ENCODE measurements at regions not wholly inside any gene's neighbourhood (a gene's known extent, or its start where the extent isn't known, plus 50 kb on each side); places are given as distances from the start of the nearest gene placed in this dataset.

GRCh38 chr15:101540480-101541239 lies 51.2 kb upstream of the PCSK6 start:
- no peaks in the 10 kb centered on the region for H3K27me3 ChIP-seq (ENCODE audit: insufficient read depth, low read length)
- H3K23ac ChIP-seq (ENCODE audit: insufficient read length, low read depth, low read length) = no peak overlapping the region
- H4K8ac ChIP-seq (replicated peaks; ENCODE audit: insufficient read length, low read depth, low read length) = no peak overlapping the region
- peaks cover 11% of the 10 kb centered on the region for H3K27me3 Mint-ChIP-seq (ENCODE audit: low read depth)
- no peak overlapping the region for H3K18ac ChIP-seq (ENCODE audit: insufficient read length, low read depth, low read length)
- H3K23me2 ChIP-seq (ENCODE audit: insufficient read length, low read depth, low read length, poor library complexity, severe bottlenecking) = no peaks in the 10 kb centered on the region
- H3K79me1 ChIP-seq (ENCODE audit: insufficient read depth, low read depth, low read length, poor library complexity, severe bottlenecking) = no peaks in the 10 kb centered on the region
- H3K4ac ChIP-seq (ENCODE audit: low read depth, low read length) = no peak overlapping the region
- DNase-seq = peak; percentile 22
- H3K4me1 Mint-ChIP-seq = no peaks in the 10 kb centered on the region
- no peaks in the 10 kb centered on the region for H4K20me1 ChIP-seq (ENCODE audit: control insufficient read depth, insufficient read depth, insufficient read length)
- TF ChIP-seq CTCF (conservative IDR thresholded peaks at IDR 0.05) = no peak
- no peak overlapping the region for H3K4me3 Mint-ChIP-seq
- H2BK5ac ChIP-seq (ENCODE audit: insufficient read length, low read length) = no peak overlapping the region
- H2BK12ac ChIP-seq (ENCODE audit: insufficient read length, low read depth, low read length) = no peak overlapping the region
- WGBS (ENCODE audit: extremely low coverage, insufficient read length, low lambda C conversion rate) = no CpG with 5 or more reads among the region's 10 CpGs
- H3K4me2 ChIP-seq (ENCODE audit: insufficient read depth, insufficient read length, low read length) = no peak overlapping the region
- H3K9me3 Mint-ChIP-seq = peaks cover 4 to 9% of the 10 kb centered on the region in 2 experiments; a peak in 3 of 5 replicates
- H4K5ac ChIP-seq (ENCODE audit: insufficient read length, low read depth, low read length) = no peak overlapping the region
- no peak overlapping the region for H2AFZ ChIP-seq (ENCODE audit: low read length)
- no peaks in the 10 kb centered on the region for H3K9me3 ChIP-seq (ENCODE audit: control insufficient read depth, low read depth, low read length)
- no peak overlapping the region for H2BK120ac ChIP-seq (ENCODE audit: low read depth, low read length, poor library complexity, severe bottlenecking)
- no peaks in the 10 kb centered on the region for H3K36me3 Mint-ChIP-seq (ENCODE audit: insufficient read depth in 1 of 3, low read depth in 3 of 3)
- H3K9ac ChIP-seq (ENCODE audit: extremely low read depth, insufficient read length, low read length) = no peak overlapping the region
- H3K27ac ChIP-seq (ENCODE audit: insufficient read length, low read depth, low read length) = no peak overlapping the region
- H2AK5ac ChIP-seq (ENCODE audit: insufficient read length, low read length) = no peak overlapping the region
- H3K4me1 ChIP-seq (ENCODE audit: insufficient read depth, low read length) = no peaks in the 10 kb centered on the region
- no peak overlapping the region for H3K14ac ChIP-seq (ENCODE audit: insufficient read depth, low read length)
- no peak overlapping the region for H2BK15ac ChIP-seq (ENCODE audit: low read depth, low read length)
- no peak overlapping the region for H4K91ac ChIP-seq (ENCODE audit: insufficient read length, low read depth, low read length)
- no peak overlapping the region for H2BK20ac ChIP-seq (ENCODE audit: low read depth, low read length, poor library complexity, severe bottlenecking)
- no peaks in the 10 kb centered on the region for H3K79me2 ChIP-seq (ENCODE audit: insufficient read depth, low read length)
- no peak overlapping the region for H3K27ac Mint-ChIP-seq
- no peak overlapping the region for H3K56ac ChIP-seq (ENCODE audit: insufficient read length, low read depth, low read length)
- H3T11ph ChIP-seq (ENCODE audit: low read length) = no peak overlapping the region

All from H9 (cell line).